ENCODE measurements at regions not wholly inside any gene's neighbourhood (a gene's known extent, or its start where the extent isn't known, plus 50 kb on each side); places are given as distances from the start of the nearest gene placed in this dataset.

GRCh38 chr6:138691595-138692057, 81.9 kb upstream of the CCDC28A start:
- H3K4me1 ChIP-seq (ENCODE audit: low read length): peaks cover 4% of the 10 kb centered on the region
- H2AFZ ChIP-seq (ENCODE audit: low read length): no peak overlapping the region
- no peaks in the 10 kb centered on the region for H3K36me3 ChIP-seq (ENCODE audit: insufficient read depth, low read length)
- H4K20me1 ChIP-seq (ENCODE audit: insufficient read depth, low read depth, low read length): no peaks in the 10 kb centered on the region
- H3K4me2 ChIP-seq (ENCODE audit: low read depth, low read length, poor library complexity, severe bottlenecking): no peak overlapping the region
- H3K27ac ChIP-seq (ENCODE audit: low read length): no peak overlapping the region
- no peaks in the 10 kb centered on the region for H3K9me3 ChIP-seq (ENCODE audit: low read length)
- H3K9ac ChIP-seq (ENCODE audit: low read length): no peak overlapping the region
- no peaks in the 10 kb centered on the region for H3K79me2 ChIP-seq (ENCODE audit: low read length)
- no peaks in the 10 kb centered on the region for H3K9me2 ChIP-seq (replicated peaks; ENCODE audit: insufficient read depth, low read length)
- no peaks in the 10 kb centered on the region for H3K27me3 ChIP-seq (ENCODE audit: low read length)
- no peak overlapping the region for H3K4me3 ChIP-seq (ENCODE audit: low read length)
- DNase-seq: no peak

GRCh38 chr6:138692058-138692977, 81.3 kb upstream of the CCDC28A start:
- Histone ChIP-seq H3K4me1 (ENCODE audit: low read length) (peaks cover 4% of the 10 kb centered on the region), H3K4me2 (ENCODE audit: low read depth, low read length, poor library complexity, severe bottlenecking) (peak overlapping the region; percentile 80), H3K9me2 (replicated peaks; ENCODE audit: insufficient read depth, low read length) (no peaks in the 10 kb centered on the region), H2AFZ (ENCODE audit: low read length) (peak overlapping the region; percentile 81; the same call in 1 of the 2 replicates), H3K27me3 (ENCODE audit: low read length) (no peaks in the 10 kb centered on the region), H3K9me3 (ENCODE audit: low read length) (no peaks in the 10 kb centered on the region), H3K27ac (ENCODE audit: low read length) (no peak overlapping the region), H3K36me3 (ENCODE audit: insufficient read depth, low read length) (no peaks in the 10 kb centered on the region), H3K4me3 (ENCODE audit: low read length) (peak overlapping the region; percentile 69), H4K20me1 (ENCODE audit: insufficient read depth, low read depth, low read length) (no peaks in the 10 kb centered on the region), H3K9ac (ENCODE audit: low read length) (peak overlapping the region; percentile 59), H3K79me2 (ENCODE audit: low read length) (no peaks in the 10 kb centered on the region)
- DNase-seq: peak; percentile 70

GRCh38 chr6:138692978-138693909, 80.3 kb upstream of the CCDC28A start:
- H3K36me3 ChIP-seq (ENCODE audit: insufficient read depth, low read length): no peaks in the 10 kb centered on the region
- H2AFZ ChIP-seq (ENCODE audit: low read length): peak overlapping the region; percentile 81; the same call in 1 of the 2 replicates
- no peaks in the 10 kb centered on the region for H3K9me3 ChIP-seq (ENCODE audit: low read length)
- peak overlapping the region; percentile 80 for H3K4me2 ChIP-seq (ENCODE audit: low read depth, low read length, poor library complexity, severe bottlenecking)
- H3K79me2 ChIP-seq (ENCODE audit: low read length): no peaks in the 10 kb centered on the region
- H3K9me2 ChIP-seq (replicated peaks; ENCODE audit: insufficient read depth, low read length): no peaks in the 10 kb centered on the region
- H3K27me3 ChIP-seq (ENCODE audit: low read length): no peaks in the 10 kb centered on the region
- no peak overlapping the region for H3K27ac ChIP-seq (ENCODE audit: low read length)
- H4K20me1 ChIP-seq (ENCODE audit: insufficient read depth, low read depth, low read length): no peaks in the 10 kb centered on the region
- peaks cover 4% of the 10 kb centered on the region for H3K4me1 ChIP-seq (ENCODE audit: low read length)
- H3K4me3 ChIP-seq (ENCODE audit: low read length): peak overlapping the region; percentile 69
- DNase-seq: peak; percentile 53
- H3K9ac ChIP-seq (ENCODE audit: low read length): peak overlapping the region; percentile 59

GRCh38 chr6:138695193-138695592, 78.4 kb upstream of the CCDC28A start:
- no peak overlapping the region for H2AFZ ChIP-seq (ENCODE audit: low read length)
- H3K9ac ChIP-seq (ENCODE audit: low read length): no peak overlapping the region
- no peaks in the 10 kb centered on the region for H3K79me2 ChIP-seq (ENCODE audit: low read length)
- no peaks in the 10 kb centered on the region for H3K36me3 ChIP-seq (ENCODE audit: insufficient read depth, low read length)
- H3K9me3 ChIP-seq (ENCODE audit: low read length): no peaks in the 10 kb centered on the region
- DNase-seq: no peak
- H3K27me3 ChIP-seq (ENCODE audit: low read length): no peaks in the 10 kb centered on the region
- no peaks in the 10 kb centered on the region for H3K9me2 ChIP-seq (replicated peaks; ENCODE audit: insufficient read depth, low read length)
- no peaks in the 10 kb centered on the region for H4K20me1 ChIP-seq (ENCODE audit: insufficient read depth, low read depth, low read length)
- no peak overlapping the region for H3K4me3 ChIP-seq (ENCODE audit: low read length)
- no peak overlapping the region for H3K27ac ChIP-seq (ENCODE audit: low read length)
- H3K4me2 ChIP-seq (ENCODE audit: low read depth, low read length, poor library complexity, severe bottlenecking): no peak overlapping the region
- H3K4me1 ChIP-seq (ENCODE audit: low read length): peaks cover 4% of the 10 kb centered on the region

- no peaks in the 10 kb centered on the region for H3K79me2 ChIP-seq (ENCODE audit: low read length)
- H3K27me3 ChIP-seq (ENCODE audit: low read length): no peaks in the 10 kb centered on the region
- no peak overlapping the region for H3K27ac ChIP-seq (ENCODE audit: low read length)
- no peak for DNase-seq
- H3K36me3 ChIP-seq (ENCODE audit: insufficient read depth, low read length): no peaks in the 10 kb centered on the region
- no peak overlapping the region for H3K4me3 ChIP-seq (ENCODE audit: low read length)
- no peaks in the 10 kb centered on the region for H3K9me3 ChIP-seq (ENCODE audit: low read length)
- H2AFZ ChIP-seq (ENCODE audit: low read length): no peak overlapping the region
- no peaks in the 10 kb centered on the region for H4K20me1 ChIP-seq (ENCODE audit: insufficient read depth, low read depth, low read length)
- no peak overlapping the region for H3K4me2 ChIP-seq (ENCODE audit: low read depth, low read length, poor library complexity, severe bottlenecking)
- H3K9ac ChIP-seq (ENCODE audit: low read length): no peak overlapping the region
- H3K9me2 ChIP-seq (replicated peaks; ENCODE audit: insufficient read depth, low read length): no peaks in the 10 kb centered on the region
- H3K4me1 ChIP-seq (ENCODE audit: low read length): peaks cover 7% of the 10 kb centered on the region
These were observed 59.1 kb upstream of the CCDC28A start for GRCh38 chr6:138714493-138714892.

- DNase-seq: no peak
- H3K27me3 ChIP-seq (ENCODE audit: low read length): no peaks in the 10 kb centered on the region
- H3K4me3 ChIP-seq (ENCODE audit: low read length): no peak overlapping the region
These were observed 57.6 kb upstream of the CCDC28A start for GRCh38 chr6:138716013-138716412.

DNA sequence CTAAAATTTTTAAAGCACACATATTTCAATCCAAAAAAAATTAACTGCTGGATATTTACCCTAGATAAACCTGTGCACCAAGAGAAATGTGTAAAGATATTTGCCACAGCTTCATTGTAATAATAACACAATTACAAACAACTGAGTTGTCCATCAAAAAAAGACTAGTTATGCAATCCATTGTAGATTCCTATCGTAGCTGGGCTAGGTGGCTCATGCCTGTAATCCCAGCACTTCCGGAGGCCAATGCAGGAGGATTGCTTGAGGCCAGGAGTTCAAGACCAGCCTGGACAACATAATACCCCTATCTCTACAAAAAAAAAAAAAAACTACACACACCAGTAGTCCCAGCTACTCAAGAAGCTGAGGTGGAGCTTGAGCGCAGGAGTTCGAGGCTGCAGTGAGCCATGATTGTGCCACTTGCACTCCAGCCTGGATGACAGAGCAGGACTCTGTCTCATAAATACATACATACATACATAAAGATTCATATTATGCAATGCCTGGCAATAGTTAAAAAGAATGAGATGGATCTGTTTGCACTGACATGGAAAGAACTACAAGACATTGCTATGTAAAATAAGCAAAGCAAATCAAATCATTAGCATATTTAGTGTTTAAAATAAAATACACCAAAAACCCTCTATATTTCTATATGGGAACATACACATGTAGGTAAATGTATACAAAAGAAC, 56.5 kb upstream of the CCDC28A start:
- no peaks in the 10 kb centered on the region for H3K9me2 ChIP-seq (replicated peaks; ENCODE audit: insufficient read depth, low read length)

More at GRCh38 chr6:138716013-138716412, 57.6 kb upstream of the CCDC28A start:
- no peak overlapping the region for H3K9ac ChIP-seq (ENCODE audit: low read length)
- H3K9me2 ChIP-seq (replicated peaks; ENCODE audit: insufficient read depth, low read length): no peaks in the 10 kb centered on the region
- no peak overlapping the region for H2AFZ ChIP-seq (ENCODE audit: low read length)
- H3K79me2 ChIP-seq (ENCODE audit: low read length): no peaks in the 10 kb centered on the region
- H3K27ac ChIP-seq (ENCODE audit: low read length): no peak overlapping the region
- H3K36me3 ChIP-seq (ENCODE audit: insufficient read depth, low read length): no peaks in the 10 kb centered on the region
- no peak overlapping the region for H3K4me2 ChIP-seq (ENCODE audit: low read depth, low read length, poor library complexity, severe bottlenecking)
- H4K20me1 ChIP-seq (ENCODE audit: insufficient read depth, low read depth, low read length): no peaks in the 10 kb centered on the region
- H3K4me1 ChIP-seq (ENCODE audit: low read length): peaks cover 13% of the 10 kb centered on the region
- no peaks in the 10 kb centered on the region for H3K9me3 ChIP-seq (ENCODE audit: low read length)

More for the DNA sequence above, 56.5 kb upstream of the CCDC28A start:
- Histone ChIP-seq H3K9ac (ENCODE audit: low read length) (no peak overlapping the region), H3K4me1 (ENCODE audit: low read length) (peaks cover 17% of the 10 kb centered on the region), H4K20me1 (ENCODE audit: insufficient read depth, low read depth, low read length) (no peaks in the 10 kb centered on the region), H3K36me3 (ENCODE audit: insufficient read depth, low read length) (no peaks in the 10 kb centered on the region), H3K4me3 (ENCODE audit: low read length) (no peak overlapping the region), H3K4me2 (ENCODE audit: low read depth, low read length, poor library complexity, severe bottlenecking) (no peak overlapping the region), H3K27ac (ENCODE audit: low read length) (no peak overlapping the region), H2AFZ (ENCODE audit: low read length) (no peak overlapping the region), H3K9me3 (ENCODE audit: low read length) (no peaks in the 10 kb centered on the region), H3K79me2 (ENCODE audit: low read length) (no peaks in the 10 kb centered on the region), H3K27me3 (ENCODE audit: low read length) (no peaks in the 10 kb centered on the region)
- DNase-seq: no peak
